GM12892 (cell line): ENCODE measurements at regions not wholly inside any gene's neighbourhood (a gene's known extent, or its start where the extent isn't known, plus 50 kb on each side); places are given as distances from the start of the nearest gene placed in this dataset.

Experiments used
- DNase-seq: peaks from one replicate; pipeline ENCODE4 v3.0.0; 2011; ENCODE audit not compliant: insufficient read length
- FAIRE-seq: peaks from 2 replicates; lab custom pipeline; 2011; peaks lifted over from hg19 to GRCh38; lab: Jason Lieb, UNC
- POLR2A ChIP-seq: IDR thresholded peaks from 2 replicates; pipeline ENCODE4 v1.6.1; 2011; ENCODE audit warnings: low read depth, low read length, control low read depth
- POLR2AphosphoS5 ChIP-seq: IDR thresholded peaks from 2 replicates; pipeline ENCODE4 v1.6.1; 2011; ENCODE audit warnings: low read depth, low read length, control low read depth
- TAF1 ChIP-seq: IDR thresholded peaks from 2 replicates; pipeline ENCODE4 v1.6.1; 2011; ENCODE audit warnings: low read depth, mild to moderate bottlenecking, control low read depth, low read length, borderline replicate concordance

- FAIRE-seq (no peak), DNase-seq (no peak)
- no peak for TF ChIP-seq TAF1
Observed at GRCh38 chr11:41609511-41609910, 150.1 kb upstream of the LRRC4C start.

DNA sequence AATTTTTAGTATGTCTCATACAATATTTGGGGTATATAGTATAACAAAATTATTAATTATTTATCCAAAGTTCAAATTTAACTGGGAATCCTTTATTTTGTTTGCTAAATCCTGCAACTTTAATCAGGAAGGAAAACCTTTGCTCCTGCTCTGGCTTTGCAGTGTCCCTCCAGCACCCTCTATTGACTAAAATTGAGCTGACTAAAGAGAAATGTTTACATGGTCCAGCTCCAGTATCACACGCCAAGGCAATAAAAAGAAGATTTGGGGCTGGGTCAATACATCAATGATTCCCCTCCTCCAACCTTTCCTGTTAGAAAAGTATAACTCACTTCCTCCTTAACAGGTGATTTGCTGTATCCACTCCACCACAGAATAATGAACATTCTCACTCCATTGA is 153.0 kb upstream of the LRRC4C start:
- FAIRE-seq = no peak
- no peak for DNase-seq
- TF ChIP-seq POLR2A = no peak

- TF ChIP-seq TAF1 = no peak
- FAIRE-seq (no peak), DNase-seq (no peak)
Observed at GRCh38 chr11:41613326-41613725, 153.9 kb upstream of the LRRC4C start.

DNA sequence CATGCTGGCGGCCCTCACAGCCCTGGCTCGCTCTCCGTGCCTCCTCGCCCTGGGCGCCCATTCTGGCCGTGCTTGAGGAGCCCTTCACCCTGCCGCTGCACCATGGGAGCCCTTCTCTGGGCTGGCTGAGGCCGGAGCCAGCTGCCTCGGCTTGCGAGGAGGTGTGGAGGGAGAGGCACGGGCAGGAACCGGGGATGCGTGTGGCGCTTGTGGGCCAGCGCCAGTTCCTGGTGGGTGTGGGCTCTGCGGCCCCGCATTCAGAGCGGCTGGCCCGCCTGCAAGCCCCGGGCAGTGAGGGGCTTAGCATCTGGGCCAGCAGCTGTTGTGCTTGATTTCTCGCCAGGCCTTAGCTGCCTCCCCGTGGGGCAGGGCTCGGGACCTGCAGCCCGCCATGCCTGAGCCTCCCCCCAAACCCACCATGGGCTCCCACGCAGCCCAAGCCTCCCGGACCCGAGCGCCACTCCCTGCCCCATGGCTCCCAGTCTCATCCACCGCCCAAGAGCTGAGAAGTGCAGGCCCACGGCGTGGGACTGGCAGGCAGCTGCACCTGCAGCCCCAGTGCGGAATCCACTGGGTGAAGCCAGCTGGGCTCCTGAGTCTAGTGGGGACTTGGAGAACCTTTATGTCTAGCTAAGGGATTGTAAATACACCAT is 163.4 kb upstream of the LRRC4C start:
- no peak for TF ChIP-seq TAF1
- no peak for TF ChIP-seq POLR2A
- TF ChIP-seq POLR2AphosphoS5 = no peak
- no peak for FAIRE-seq
- DNase-seq = no peak

GRCh38 chr11:41659985-41660384 is 200.5 kb upstream of the LRRC4C start:
- FAIRE-seq = no peak
- TF ChIP-seq POLR2AphosphoS5 = no peak
- TF ChIP-seq TAF1 = no peak
- no peak for TF ChIP-seq POLR2A
- DNase-seq = no peak

DNA sequence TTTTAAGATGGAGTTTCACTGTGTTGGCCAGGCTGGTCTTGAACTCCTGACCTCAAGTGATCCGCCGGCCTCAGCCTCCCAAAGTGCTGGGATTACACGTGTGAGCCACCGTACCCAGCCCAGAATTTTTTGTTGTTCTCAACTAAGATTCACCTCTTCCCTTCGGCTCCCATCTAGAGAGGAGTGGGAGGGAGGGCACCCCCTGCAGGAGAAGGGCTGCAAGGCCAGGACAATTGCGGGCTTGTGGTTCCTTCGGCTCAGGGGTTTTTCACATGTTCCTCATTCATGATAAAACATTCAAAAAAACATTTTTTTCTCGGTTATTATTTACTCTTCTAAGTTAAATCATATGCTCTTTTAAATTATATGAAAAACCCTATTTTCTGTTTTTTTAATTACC is 201.1 kb upstream of the LRRC4C start:
- no peak for FAIRE-seq
- DNase-seq = no peak
- TF ChIP-seq POLR2AphosphoS5 (no peak), TAF1 (no peak), POLR2A (no peak)

DNA sequence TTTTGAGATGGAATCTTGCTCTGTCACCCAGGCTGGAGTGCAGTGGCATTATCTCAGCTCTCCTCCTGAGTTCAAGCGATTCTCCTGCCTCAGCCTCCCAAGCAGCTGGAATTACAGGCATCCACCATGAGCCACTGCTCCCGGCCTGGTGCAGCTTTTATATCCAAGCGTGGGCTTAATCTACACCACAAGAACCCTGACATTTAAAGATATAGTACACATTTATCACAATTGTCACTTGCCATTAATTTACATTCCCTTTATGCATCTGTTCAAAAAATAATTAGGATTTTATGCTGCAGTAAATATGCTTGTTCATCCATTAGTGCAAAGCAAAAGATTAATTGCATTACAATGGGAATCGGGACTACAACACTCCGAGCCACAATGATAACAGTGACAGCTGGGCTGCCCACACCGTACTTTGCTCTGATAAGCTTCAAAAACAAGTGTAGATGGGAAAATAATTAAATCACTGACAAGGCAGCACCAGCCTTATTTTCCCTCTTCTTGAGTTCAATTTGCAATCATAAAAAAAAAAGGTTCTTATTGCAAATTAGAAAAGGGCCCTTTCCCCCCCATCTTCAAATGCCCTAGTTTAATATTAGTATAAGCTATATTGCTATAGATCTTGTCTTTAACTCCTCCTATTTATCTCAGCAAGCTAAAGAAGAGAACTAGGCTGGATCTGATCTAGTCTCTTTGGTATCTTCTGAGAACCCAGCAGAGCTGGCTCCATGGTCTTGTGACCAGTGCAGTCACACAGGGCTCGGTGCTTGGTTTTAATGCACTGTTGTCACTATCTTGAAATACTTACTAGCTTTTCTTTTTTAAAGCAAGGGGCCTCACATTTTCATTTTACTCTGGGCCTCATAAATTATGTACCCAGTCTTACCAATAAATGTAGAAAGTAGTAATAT is 206.2 kb upstream of the LRRC4C start:
- no peak for FAIRE-seq
- no peak for DNase-seq
- TF ChIP-seq POLR2AphosphoS5 = no peak
- no peak for TF ChIP-seq TAF1
- no peak for TF ChIP-seq POLR2A

DNA sequence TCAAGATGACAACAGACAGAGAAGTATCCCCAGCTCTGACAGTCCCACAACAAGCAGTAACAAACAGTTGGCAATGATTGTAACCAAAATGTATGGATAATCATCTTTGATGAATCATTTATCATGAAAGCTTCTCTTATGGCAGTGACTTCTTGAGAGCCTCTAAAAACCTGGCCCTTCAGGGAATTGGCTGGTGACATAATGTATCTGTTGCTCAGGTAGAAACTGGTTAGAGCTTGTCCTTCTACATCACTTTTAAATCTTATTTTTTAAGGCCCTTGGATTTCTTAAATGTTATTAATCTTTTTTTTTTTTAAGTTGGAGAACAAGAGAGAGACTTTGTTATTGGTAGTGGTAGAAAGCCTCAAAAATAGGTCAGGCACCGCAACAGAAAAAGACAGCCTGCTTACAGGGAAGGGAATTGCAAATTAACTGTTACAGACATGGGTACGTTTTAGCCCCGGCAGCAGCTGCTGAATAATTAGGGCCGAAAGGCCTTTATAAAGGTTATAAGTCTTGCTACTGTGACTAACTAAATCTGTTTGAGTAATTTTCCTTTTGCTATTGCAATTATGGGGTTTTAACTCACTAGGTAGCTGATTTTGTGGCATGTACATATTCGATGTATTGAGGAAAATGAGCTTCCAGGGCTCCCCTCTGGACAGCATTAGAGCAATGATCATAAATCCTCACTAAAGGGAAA is 207.7 kb upstream of the LRRC4C start:
- no peak for FAIRE-seq
- no peak for DNase-seq
- no peak for TF ChIP-seq POLR2AphosphoS5
- no peak for TF ChIP-seq POLR2A
- TF ChIP-seq TAF1 = no peak

GRCh38 chr11:41675205-41675604 is 215.8 kb upstream of the LRRC4C start:
- DNase-seq (no peak), FAIRE-seq (no peak)
- TF ChIP-seq POLR2A (no peak), TAF1 (no peak), POLR2AphosphoS5 (no peak)

GRCh38 chr11:41713030-41713429 is 253.6 kb upstream of the LRRC4C start:
- TF ChIP-seq POLR2AphosphoS5 (no peak), TAF1 (no peak), POLR2A (no peak)
- DNase-seq (no peak), FAIRE-seq (no peak)

- TF ChIP-seq POLR2AphosphoS5 (no peak), POLR2A (no peak), TAF1 (no peak)
- no peak for FAIRE-seq
Observed at GRCh38 chr11:41714101-41714500, 254.6 kb upstream of the LRRC4C start.

GRCh38 chr11:41716862-41717261 is 257.4 kb upstream of the LRRC4C start:
- FAIRE-seq (no peak), DNase-seq (no peak)
- TF ChIP-seq TAF1 (no peak), POLR2AphosphoS5 (no peak)

More at GRCh38 chr11:41714101-41714500, 254.6 kb upstream of the LRRC4C start:
- no peak for DNase-seq
